ENCODE measurements at regions not wholly inside any gene's neighbourhood (a gene's known extent, or its start where the extent isn't known, plus 50 kb on each side); places are given as distances from the start of the nearest gene placed in this dataset.
A peak's percentile ranks its signal among the peaks of the same experiment; 100 is the strongest.

DNA sequence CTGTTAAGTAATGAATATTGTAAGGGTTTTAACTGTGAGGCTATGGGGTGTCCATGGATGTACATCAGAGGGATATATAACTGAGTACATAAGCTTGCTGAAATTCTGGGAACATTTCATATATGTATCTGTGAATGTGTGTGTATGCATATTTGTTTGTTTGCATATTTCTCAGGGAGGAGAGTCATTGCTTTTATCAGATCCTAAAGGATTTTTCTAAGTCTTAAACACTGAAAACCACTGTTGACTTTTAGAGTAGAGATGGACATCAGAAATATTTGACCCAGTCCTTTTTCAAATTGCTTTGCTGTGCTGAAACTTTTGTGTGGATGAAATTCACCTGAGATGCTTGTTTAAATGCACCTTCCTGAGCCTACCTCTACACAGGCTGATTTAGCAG, 410.6 kb downstream of the METTL15 start:
- Histone ChIP-seq H2BK120ac (ENCODE audit: insufficient read depth, low read length, poor library complexity) (no peak overlapping the region), H3K36me3 (ENCODE audit: control insufficient read depth in 1 of 2, insufficient read depth in 2 of 2, low read length in 2 of 2) (no peaks in the 10 kb centered on the region), H2BK12ac (ENCODE audit: low read length) (no peak overlapping the region), H3K4me3 (ENCODE audit: low read depth, low read length) (no peak overlapping the region), H3K27ac (ENCODE audit: low read depth, low read length) (no peak overlapping the region), H3K4ac (ENCODE audit: low read depth, low read length) (no peak overlapping the region), H3K4me2 (ENCODE audit: low read length) (no peak overlapping the region), H3K14ac (ENCODE audit: low read length) (no peak overlapping the region), H4K91ac (ENCODE audit: low read depth, low read length) (no peak overlapping the region), H4K12ac (ENCODE audit: low read depth, low read length) (no peak overlapping the region), H3K9ac (ENCODE audit: low read length) (no peak overlapping the region), H3K27me3 (ENCODE audit: insufficient read depth, low read length) (no peaks in the 10 kb centered on the region), H2BK5ac (ENCODE audit: low read depth, low read length, poor library complexity) (no peak overlapping the region), H3K18ac (ENCODE audit: low read length) (no peak overlapping the region), H4K8ac (ENCODE audit: low read depth, low read length) (no peak overlapping the region), H3K4me1 (ENCODE audit: control insufficient read depth in 1 of 2, insufficient read depth in 2 of 2, low read length in 2 of 2) (no peaks in the 10 kb centered on the region), H3K79me2 (ENCODE audit: control insufficient read depth, insufficient read depth, low read length, poor library complexity) (no peaks in the 10 kb centered on the region), H3K23ac (ENCODE audit: low read length) (no peak overlapping the region), H3K79me1 (ENCODE audit: low read length) (peaks cover 4% of the 10 kb centered on the region), H3K9me3 (ENCODE audit: insufficient read depth, low read depth, low read length) (no peaks in the 10 kb centered on the region), H2AK5ac (ENCODE audit: low read length) (no peak overlapping the region), H2AFZ (ENCODE audit: insufficient read depth, low read length, poor library complexity) (no peak overlapping the region)
- DNase-seq, result peak in 1 of 2 donors; percentile 10

DNA sequence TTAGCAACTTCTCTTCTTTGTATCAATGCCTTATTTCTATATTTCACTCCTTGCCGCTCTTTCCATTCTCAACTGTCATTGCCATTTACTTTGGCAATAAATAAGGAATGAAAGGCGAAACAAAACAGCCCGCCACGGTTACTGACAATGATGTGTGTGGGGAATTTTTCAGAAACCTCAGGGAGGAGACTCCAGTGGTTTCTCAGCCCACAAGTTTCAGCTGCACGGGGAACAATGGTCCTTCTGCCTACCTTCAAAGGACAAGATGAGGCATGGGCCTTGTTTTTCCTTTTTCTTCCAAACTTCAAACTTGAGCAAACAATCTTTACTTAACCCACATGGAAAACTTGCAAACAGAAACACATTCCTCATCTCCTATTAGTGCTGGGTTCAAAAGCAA, 409.4 kb downstream of the METTL15 start:
- Histone ChIP-seq H3K18ac (ENCODE audit: low read length) (no peak overlapping the region), H3K14ac (ENCODE audit: low read length) (no peak overlapping the region), H3K4ac (ENCODE audit: low read depth, low read length) (no peak overlapping the region), H2BK5ac (ENCODE audit: low read depth, low read length, poor library complexity) (no peak overlapping the region), H3K4me2 (ENCODE audit: low read length) (no peak overlapping the region), H3K79me1 (ENCODE audit: low read length) (peaks cover 4% of the 10 kb centered on the region), H3K79me2 (ENCODE audit: control insufficient read depth, insufficient read depth, low read length, poor library complexity) (no peaks in the 10 kb centered on the region), H4K12ac (ENCODE audit: low read depth, low read length) (no peak overlapping the region), H2AFZ (ENCODE audit: insufficient read depth, low read length, poor library complexity) (no peak overlapping the region), H2BK120ac (ENCODE audit: insufficient read depth, low read length, poor library complexity) (no peak overlapping the region), H3K36me3 (ENCODE audit: control insufficient read depth in 1 of 2, insufficient read depth in 2 of 2, low read length in 2 of 2) (no peaks in the 10 kb centered on the region), H3K27me3 (ENCODE audit: insufficient read depth, low read length) (no peaks in the 10 kb centered on the region), H3K9ac (ENCODE audit: low read length) (no peak overlapping the region), H3K9me3 (ENCODE audit: insufficient read depth, low read depth, low read length) (peaks cover 3% of the 10 kb centered on the region), H3K27ac (ENCODE audit: low read depth, low read length) (no peak overlapping the region), H3K4me1 (ENCODE audit: control insufficient read depth in 1 of 2, insufficient read depth in 2 of 2, low read length in 2 of 2) (no peaks in the 10 kb centered on the region), H4K91ac (ENCODE audit: low read depth, low read length) (no peak overlapping the region), H2BK12ac (ENCODE audit: low read length) (no peak overlapping the region), H4K8ac (ENCODE audit: low read depth, low read length) (no peak overlapping the region), H3K4me3 (ENCODE audit: low read depth, low read length) (no peak overlapping the region), H2AK5ac (ENCODE audit: low read length) (no peak overlapping the region), H3K23ac (ENCODE audit: low read length) (no peak overlapping the region)
- WGBS (ENCODE audit: extremely low coverage, insufficient coverage, insufficient read length), result no CpG with 5 or more reads among the region's 5 CpGs
- no peak for DNase-seq

DNA sequence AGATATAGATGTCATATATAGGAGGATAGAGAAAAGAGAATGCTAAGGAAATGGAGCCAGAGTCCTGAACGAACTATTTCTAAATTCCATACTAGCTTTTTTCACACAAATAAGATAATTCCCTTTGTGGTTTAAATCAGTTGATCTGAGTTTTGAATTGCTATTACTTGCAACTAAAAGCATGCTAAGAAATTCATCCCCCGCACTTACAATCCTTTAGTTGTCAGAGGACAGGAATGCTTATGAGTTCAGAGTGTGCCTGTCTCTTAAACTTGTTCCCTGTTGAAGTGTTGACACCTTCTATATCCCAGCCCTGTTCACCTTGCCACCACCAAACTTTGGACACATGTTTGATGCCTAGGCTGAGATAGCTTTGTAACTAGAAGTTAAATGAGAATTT, 406.2 kb downstream of the METTL15 start:
- Histone ChIP-seq H3K14ac (ENCODE audit: low read length) (no peak overlapping the region), H2AK5ac (ENCODE audit: low read length) (no peak overlapping the region), H4K91ac (ENCODE audit: low read depth, low read length) (no peak overlapping the region), H2BK120ac (ENCODE audit: insufficient read depth, low read length, poor library complexity) (no peak overlapping the region), H2BK5ac (ENCODE audit: low read depth, low read length, poor library complexity) (no peak overlapping the region), H3K18ac (ENCODE audit: low read length) (no peak overlapping the region), H3K4me3 (ENCODE audit: low read depth, low read length) (no peak overlapping the region), H4K12ac (ENCODE audit: low read depth, low read length) (no peak overlapping the region), H3K9me3 (ENCODE audit: insufficient read depth, low read depth, low read length) (peaks cover 6% of the 10 kb centered on the region), H4K8ac (ENCODE audit: low read depth, low read length) (no peak overlapping the region), H3K9ac (ENCODE audit: low read length) (no peak overlapping the region), H3K4ac (ENCODE audit: low read depth, low read length) (no peak overlapping the region), H3K27ac (ENCODE audit: low read depth, low read length) (no peak overlapping the region), H2BK12ac (ENCODE audit: low read length) (no peak overlapping the region), H3K36me3 (ENCODE audit: control insufficient read depth in 1 of 2, insufficient read depth in 2 of 2, low read length in 2 of 2) (no peaks in the 10 kb centered on the region), H3K79me1 (ENCODE audit: low read length) (no peaks in the 10 kb centered on the region), H3K27me3 (ENCODE audit: insufficient read depth, low read length) (no peaks in the 10 kb centered on the region), H2AFZ (ENCODE audit: insufficient read depth, low read length, poor library complexity) (no peak overlapping the region), H3K4me1 (ENCODE audit: control insufficient read depth in 1 of 2, insufficient read depth in 2 of 2, low read length in 2 of 2) (no peaks in the 10 kb centered on the region), H3K23ac (ENCODE audit: low read length) (no peak overlapping the region), H3K79me2 (ENCODE audit: control insufficient read depth, insufficient read depth, low read length, poor library complexity) (no peaks in the 10 kb centered on the region), H3K4me2 (ENCODE audit: low read length) (no peak overlapping the region)
- peak in 1 of 2 donors; percentile 23 for DNase-seq
- WGBS (ENCODE audit: extremely low coverage, insufficient coverage, insufficient read length), result no CpG with 5 or more reads among the region's 2 CpGs

DNA sequence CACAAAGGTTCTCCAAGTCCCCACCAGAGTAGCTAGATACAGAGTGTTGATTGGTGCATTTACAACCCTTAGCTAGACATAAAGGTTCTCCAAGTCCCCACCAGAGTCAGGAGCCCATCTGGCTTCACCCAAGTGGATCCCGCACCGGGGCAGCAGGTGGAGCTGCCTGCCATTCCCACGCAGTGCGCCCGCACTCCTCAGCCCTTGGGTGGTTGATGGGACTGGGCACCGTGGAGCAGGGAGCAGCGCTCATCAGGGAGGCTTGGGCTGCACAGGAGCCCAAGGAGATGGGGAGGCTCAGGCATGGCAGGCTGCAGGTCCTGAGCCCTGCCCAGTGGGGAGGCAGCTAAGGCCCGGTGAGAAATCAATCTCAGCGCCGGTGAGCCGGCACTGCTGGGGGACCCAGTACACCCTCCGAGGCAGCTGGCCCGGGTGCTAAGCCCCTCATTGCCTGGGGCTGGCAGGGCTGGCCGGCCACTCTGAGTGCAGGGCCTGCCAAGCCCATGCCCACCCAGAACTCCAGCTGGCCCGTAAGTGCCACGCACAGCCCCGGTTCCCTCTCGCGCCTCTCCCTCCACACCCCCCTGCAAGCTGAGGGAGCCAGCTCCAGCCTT, 404.1 kb downstream of the METTL15 start:
- Histone ChIP-seq H3K9ac (ENCODE audit: low read length) (no peak overlapping the region), H3K79me2 (ENCODE audit: control insufficient read depth, insufficient read depth, low read length, poor library complexity) (no peaks in the 10 kb centered on the region), H4K91ac (ENCODE audit: low read depth, low read length) (no peak overlapping the region), H3K4me2 (ENCODE audit: low read length) (no peak overlapping the region), H3K4me3 (ENCODE audit: low read depth, low read length) (no peak overlapping the region), H3K9me3 (ENCODE audit: insufficient read depth, low read depth, low read length) (peaks cover 6% of the 10 kb centered on the region), H3K4me1 (ENCODE audit: control insufficient read depth in 1 of 2, insufficient read depth in 2 of 2, low read length in 2 of 2) (no peaks in the 10 kb centered on the region), H3K4ac (ENCODE audit: low read depth, low read length) (no peak overlapping the region), H3K36me3 (ENCODE audit: control insufficient read depth in 1 of 2, insufficient read depth in 2 of 2, low read length in 2 of 2) (no peaks in the 10 kb centered on the region), H2AK5ac (ENCODE audit: low read length) (no peak overlapping the region), H4K12ac (ENCODE audit: low read depth, low read length) (no peak overlapping the region), H2BK5ac (ENCODE audit: low read depth, low read length, poor library complexity) (no peak overlapping the region), H3K27me3 (ENCODE audit: insufficient read depth, low read length) (no peaks in the 10 kb centered on the region), H3K14ac (ENCODE audit: low read length) (no peak overlapping the region), H2BK12ac (ENCODE audit: low read length) (no peak overlapping the region), H2AFZ (ENCODE audit: insufficient read depth, low read length, poor library complexity) (no peak overlapping the region), H3K23ac (ENCODE audit: low read length) (no peak overlapping the region), H3K79me1 (ENCODE audit: low read length) (no peaks in the 10 kb centered on the region), H3K27ac (ENCODE audit: low read depth, low read length) (no peak overlapping the region), H4K8ac (ENCODE audit: low read depth, low read length) (no peak overlapping the region), H3K18ac (ENCODE audit: low read length) (no peak overlapping the region), H2BK120ac (ENCODE audit: insufficient read depth, low read length, poor library complexity) (no peak overlapping the region)
- no peak for DNase-seq
- WGBS (ENCODE audit: extremely low coverage, insufficient coverage, insufficient read length), result no CpG with 5 or more reads among the region's 19 CpGs

Data from trophoblast cell (in vitro differentiated cells and primary cell).